Thoracic aorta (tissue), 2 donors: ENCODE measurements at regions not wholly inside any gene's neighbourhood (a gene's known extent, or its start where the extent isn't known, plus 50 kb on each side); places are given as distances from the start of the nearest gene placed in this dataset.

Source experiments
- ATAC-seq: fragments of 150-250 bp; one replicate; pipeline ENCODE4 v1.8.0; 2017; ENCODE audit warnings: low read depth; ENCODE audit not compliant: insufficient number of reproducible peaks, low FRiP score
- DNase-seq: peaks from one replicate; pipeline ENCODE4 v3.0.0-alpha.2; 2020; ENCODE audit warnings: low spot score
- H3K27ac ChIP-seq, 2 donors: fragments of 200-600 bp; sonication (generic); 1 replicate in 1 of 2; 2 replicates in 1 of 2; pipeline ENCODE4 v1.5.1; 2016; ENCODE audit warnings: mild to moderate bottlenecking in 2 of 2, moderate library complexity in 2 of 2
- H3K27me3 ChIP-seq: fragments of 200-600 bp; sonication (generic); replicated peaks from 2 replicates; pipeline ENCODE4 v1.6.0; 2016; ENCODE audit warnings: mild to moderate bottlenecking; ENCODE audit not compliant: insufficient read depth
- H3K36me3 ChIP-seq: fragments of 200-600 bp; sonication (generic); one replicate; pipeline ENCODE4 v1.5.1; 2016
- H3K4me1 ChIP-seq, 2 donors: fragments of 200-600 bp; sonication (generic); 1 replicate in 1 of 2; 2 replicates in 1 of 2; pipeline versions ENCODE4 v1.5.1 to v1.6.0; 2016; ENCODE audit warnings: low read depth in 2 of 2, mild to moderate bottlenecking in 1 of 2; ENCODE audit not compliant: control insufficient read depth in 1 of 2
- H3K4me3 ChIP-seq: fragments of 200-600 bp; sonication (generic); 2 replicates; pipeline ENCODE4 v1.5.1; 2016; ENCODE audit warnings: mild to moderate bottlenecking
- H3K9me3 ChIP-seq: fragments of 200-600 bp; sonication (generic); 2 replicates; pipeline ENCODE4 v1.5.1; 2016
- CTCF ChIP-seq: fragments of 200-600 bp; sonication (generic); IDR thresholded peaks from one replicate; pipeline ENCODE4 v1.5.1; 2019; ENCODE audit warnings: antibody characterized with exemption

DNA sequence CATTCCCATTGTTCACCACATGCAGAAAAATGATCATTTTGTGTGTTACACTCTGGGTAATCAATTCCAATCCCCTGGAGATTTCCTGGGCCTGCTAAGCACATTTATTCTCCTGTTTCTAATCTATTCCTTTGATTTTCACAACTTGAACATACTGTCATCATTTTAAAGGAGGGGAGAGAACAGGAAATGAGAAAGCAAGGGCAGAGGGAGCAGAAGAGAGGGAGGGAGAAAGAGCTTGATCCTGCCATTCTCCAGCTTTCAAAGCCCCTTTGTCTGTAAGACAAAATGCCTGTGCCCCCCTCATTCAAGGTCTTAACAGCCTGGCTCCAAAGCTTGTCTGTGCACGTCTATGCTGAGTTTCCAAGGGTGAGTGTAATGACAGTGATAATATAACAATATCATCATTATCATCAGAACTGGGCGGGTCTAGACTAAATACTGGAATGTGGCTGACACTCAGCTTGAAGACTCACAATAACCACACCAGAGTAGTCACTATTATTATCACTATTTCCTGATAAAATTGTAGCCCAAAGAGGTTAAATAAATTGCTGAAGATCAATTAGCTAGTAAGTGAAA lies 164.4 kb upstream of the KLHL29 start:
- H3K4me1 ChIP-seq, result no peaks in the 10 kb centered on the region
- no peaks in the 10 kb centered on the region for H3K9me3 ChIP-seq
- H3K4me3 ChIP-seq, result no peak overlapping the region
- no peak overlapping the region for H3K27ac ChIP-seq
- no peaks in the 10 kb centered on the region for H3K36me3 ChIP-seq
- TF ChIP-seq CTCF, result no peak
- no peaks in the 10 kb centered on the region for H3K27me3 ChIP-seq
- ATAC-seq (no peak), DNase-seq (no peak)

DNA sequence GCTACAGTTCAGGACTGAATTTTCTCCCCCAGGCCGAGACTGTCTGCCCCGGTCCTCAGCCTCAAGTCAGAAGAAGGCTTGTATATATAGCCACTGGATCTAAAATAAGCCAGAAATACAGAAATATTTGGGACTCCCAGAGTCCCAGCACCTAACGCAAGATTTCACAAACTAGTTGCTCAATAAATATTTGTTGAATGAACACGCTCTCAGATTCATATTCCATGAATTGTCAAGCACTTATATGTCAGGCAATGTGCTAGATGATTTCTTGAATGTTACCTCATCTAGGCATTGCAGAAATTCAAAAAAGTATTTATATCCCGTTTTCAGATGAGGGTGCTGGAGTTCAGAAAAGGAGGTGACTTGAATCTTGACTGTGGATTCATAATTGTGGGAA lies 163.7 kb upstream of the KLHL29 start:
- no peak overlapping the region for H3K27ac ChIP-seq
- ATAC-seq, result no peak

GRCh38 chr2:23221901-23222300 lies 163.1 kb upstream of the KLHL29 start:
- no peak overlapping the region for H3K27ac ChIP-seq
- DNase-seq (no peak), ATAC-seq (no peak)
- H3K4me3 ChIP-seq, result no peak overlapping the region
- no peaks in the 10 kb centered on the region for H3K36me3 ChIP-seq
- no peaks in the 10 kb centered on the region for H3K9me3 ChIP-seq
- H3K27me3 ChIP-seq, result no peaks in the 10 kb centered on the region
- no peaks in the 10 kb centered on the region for H3K4me1 ChIP-seq
- no peak for TF ChIP-seq CTCF

More for the DNA sequence above, 163.7 kb upstream of the KLHL29 start:
- no peak for TF ChIP-seq CTCF
- Histone ChIP-seq H3K9me3 (no peaks in the 10 kb centered on the region), H3K4me3 (no peak overlapping the region), H3K4me1 (no peaks in the 10 kb centered on the region), H3K36me3 (no peaks in the 10 kb centered on the region), H3K27me3 (no peaks in the 10 kb centered on the region)
- no peak for DNase-seq

- Histone ChIP-seq H3K27ac (no peak overlapping the region), H3K36me3 (no peaks in the 10 kb centered on the region), H3K9me3 (no peaks in the 10 kb centered on the region), H3K27me3 (no peaks in the 10 kb centered on the region), H3K4me3 (no peak overlapping the region), H3K4me1 (no peaks in the 10 kb centered on the region)
- no peak for DNase-seq
- ATAC-seq, result no peak
- TF ChIP-seq CTCF, result no peak
Observed at GRCh38 chr2:23230885-23231284, 154.1 kb upstream of the KLHL29 start.

DNA sequence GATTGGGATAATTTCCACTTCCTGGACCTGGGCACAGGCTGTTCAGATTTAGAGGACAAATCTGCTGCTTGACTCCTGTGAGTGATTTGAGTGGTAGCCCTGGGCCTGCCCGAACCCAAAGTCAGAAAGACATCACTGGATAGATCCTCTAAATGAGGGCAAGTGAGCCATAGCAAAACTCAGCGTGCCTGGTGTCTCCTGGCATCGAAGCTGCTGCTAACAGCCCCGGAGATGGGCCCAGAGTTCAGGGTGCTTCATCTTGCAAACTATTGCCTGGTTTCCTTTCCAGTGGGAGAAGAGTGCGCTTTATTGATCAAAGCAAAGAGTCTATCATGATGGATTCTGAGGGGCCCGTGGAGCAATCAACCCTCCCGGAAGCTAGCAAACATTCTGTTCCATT lies 153.1 kb upstream of the KLHL29 start:
- no peak for TF ChIP-seq CTCF
- ATAC-seq, result no peak
- no peak for DNase-seq
- Histone ChIP-seq H3K36me3 (no peaks in the 10 kb centered on the region), H3K27me3 (no peaks in the 10 kb centered on the region), H3K4me1 (no peaks in the 10 kb centered on the region), H3K27ac (no peak overlapping the region), H3K9me3 (no peaks in the 10 kb centered on the region), H3K4me3 (no peak overlapping the region)
